H1 (cell line): ENCODE measurements at regions not wholly inside any gene's neighbourhood (a gene's known extent, or its start where the extent isn't known, plus 50 kb on each side); places are given as distances from the start of the nearest gene placed in this dataset.

Source experiments
- TF ChIP-seq, protein P1 (sequence below): fragments of 300-600 bp; sonication (generic); IDR thresholded peaks from 2 replicates; pipeline ENCODE4 v1.7.1; 2012; ENCODE audit warnings: low read length, moderate library complexity, mild to moderate bottlenecking, inconsistent platforms; ENCODE audit not compliant: insufficient replicate concordance

DNA sequence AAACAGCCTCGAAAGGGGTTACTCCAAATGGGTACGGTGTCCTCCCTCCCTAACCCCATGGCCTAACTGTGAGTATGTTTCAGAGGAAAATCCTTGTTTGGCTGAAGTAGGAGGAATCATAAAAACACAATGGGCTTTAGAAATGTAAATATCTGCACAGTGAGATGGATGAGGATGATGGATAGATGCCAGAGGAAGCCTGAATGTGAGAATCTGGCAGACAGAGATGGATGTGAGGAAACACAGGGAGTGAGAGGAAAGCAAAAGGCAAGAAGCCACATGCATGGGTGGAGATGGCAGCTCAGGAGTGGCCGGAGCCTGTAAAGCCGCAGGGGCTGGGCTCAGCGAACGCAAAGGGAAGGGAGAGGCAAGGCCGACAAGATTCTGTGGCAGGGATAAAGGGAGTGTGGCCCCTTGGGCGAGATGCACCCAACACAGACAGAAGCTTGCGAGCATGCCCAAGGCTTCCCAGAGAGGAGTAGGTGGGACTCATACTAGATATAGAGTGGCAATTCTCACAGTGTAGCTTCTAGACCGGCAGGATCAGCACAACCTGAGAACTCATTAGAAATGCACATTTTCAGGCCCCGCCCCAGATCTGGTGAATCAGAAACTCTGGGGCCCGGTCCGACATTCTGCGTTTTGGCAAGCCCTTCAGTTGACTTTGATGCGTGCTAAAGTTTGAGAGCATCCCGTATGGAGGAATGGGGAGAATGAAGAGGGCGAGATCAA is 237.3 kb upstream of the CADM1 start (continued):
- TF ChIP-seq, protein P1, sequence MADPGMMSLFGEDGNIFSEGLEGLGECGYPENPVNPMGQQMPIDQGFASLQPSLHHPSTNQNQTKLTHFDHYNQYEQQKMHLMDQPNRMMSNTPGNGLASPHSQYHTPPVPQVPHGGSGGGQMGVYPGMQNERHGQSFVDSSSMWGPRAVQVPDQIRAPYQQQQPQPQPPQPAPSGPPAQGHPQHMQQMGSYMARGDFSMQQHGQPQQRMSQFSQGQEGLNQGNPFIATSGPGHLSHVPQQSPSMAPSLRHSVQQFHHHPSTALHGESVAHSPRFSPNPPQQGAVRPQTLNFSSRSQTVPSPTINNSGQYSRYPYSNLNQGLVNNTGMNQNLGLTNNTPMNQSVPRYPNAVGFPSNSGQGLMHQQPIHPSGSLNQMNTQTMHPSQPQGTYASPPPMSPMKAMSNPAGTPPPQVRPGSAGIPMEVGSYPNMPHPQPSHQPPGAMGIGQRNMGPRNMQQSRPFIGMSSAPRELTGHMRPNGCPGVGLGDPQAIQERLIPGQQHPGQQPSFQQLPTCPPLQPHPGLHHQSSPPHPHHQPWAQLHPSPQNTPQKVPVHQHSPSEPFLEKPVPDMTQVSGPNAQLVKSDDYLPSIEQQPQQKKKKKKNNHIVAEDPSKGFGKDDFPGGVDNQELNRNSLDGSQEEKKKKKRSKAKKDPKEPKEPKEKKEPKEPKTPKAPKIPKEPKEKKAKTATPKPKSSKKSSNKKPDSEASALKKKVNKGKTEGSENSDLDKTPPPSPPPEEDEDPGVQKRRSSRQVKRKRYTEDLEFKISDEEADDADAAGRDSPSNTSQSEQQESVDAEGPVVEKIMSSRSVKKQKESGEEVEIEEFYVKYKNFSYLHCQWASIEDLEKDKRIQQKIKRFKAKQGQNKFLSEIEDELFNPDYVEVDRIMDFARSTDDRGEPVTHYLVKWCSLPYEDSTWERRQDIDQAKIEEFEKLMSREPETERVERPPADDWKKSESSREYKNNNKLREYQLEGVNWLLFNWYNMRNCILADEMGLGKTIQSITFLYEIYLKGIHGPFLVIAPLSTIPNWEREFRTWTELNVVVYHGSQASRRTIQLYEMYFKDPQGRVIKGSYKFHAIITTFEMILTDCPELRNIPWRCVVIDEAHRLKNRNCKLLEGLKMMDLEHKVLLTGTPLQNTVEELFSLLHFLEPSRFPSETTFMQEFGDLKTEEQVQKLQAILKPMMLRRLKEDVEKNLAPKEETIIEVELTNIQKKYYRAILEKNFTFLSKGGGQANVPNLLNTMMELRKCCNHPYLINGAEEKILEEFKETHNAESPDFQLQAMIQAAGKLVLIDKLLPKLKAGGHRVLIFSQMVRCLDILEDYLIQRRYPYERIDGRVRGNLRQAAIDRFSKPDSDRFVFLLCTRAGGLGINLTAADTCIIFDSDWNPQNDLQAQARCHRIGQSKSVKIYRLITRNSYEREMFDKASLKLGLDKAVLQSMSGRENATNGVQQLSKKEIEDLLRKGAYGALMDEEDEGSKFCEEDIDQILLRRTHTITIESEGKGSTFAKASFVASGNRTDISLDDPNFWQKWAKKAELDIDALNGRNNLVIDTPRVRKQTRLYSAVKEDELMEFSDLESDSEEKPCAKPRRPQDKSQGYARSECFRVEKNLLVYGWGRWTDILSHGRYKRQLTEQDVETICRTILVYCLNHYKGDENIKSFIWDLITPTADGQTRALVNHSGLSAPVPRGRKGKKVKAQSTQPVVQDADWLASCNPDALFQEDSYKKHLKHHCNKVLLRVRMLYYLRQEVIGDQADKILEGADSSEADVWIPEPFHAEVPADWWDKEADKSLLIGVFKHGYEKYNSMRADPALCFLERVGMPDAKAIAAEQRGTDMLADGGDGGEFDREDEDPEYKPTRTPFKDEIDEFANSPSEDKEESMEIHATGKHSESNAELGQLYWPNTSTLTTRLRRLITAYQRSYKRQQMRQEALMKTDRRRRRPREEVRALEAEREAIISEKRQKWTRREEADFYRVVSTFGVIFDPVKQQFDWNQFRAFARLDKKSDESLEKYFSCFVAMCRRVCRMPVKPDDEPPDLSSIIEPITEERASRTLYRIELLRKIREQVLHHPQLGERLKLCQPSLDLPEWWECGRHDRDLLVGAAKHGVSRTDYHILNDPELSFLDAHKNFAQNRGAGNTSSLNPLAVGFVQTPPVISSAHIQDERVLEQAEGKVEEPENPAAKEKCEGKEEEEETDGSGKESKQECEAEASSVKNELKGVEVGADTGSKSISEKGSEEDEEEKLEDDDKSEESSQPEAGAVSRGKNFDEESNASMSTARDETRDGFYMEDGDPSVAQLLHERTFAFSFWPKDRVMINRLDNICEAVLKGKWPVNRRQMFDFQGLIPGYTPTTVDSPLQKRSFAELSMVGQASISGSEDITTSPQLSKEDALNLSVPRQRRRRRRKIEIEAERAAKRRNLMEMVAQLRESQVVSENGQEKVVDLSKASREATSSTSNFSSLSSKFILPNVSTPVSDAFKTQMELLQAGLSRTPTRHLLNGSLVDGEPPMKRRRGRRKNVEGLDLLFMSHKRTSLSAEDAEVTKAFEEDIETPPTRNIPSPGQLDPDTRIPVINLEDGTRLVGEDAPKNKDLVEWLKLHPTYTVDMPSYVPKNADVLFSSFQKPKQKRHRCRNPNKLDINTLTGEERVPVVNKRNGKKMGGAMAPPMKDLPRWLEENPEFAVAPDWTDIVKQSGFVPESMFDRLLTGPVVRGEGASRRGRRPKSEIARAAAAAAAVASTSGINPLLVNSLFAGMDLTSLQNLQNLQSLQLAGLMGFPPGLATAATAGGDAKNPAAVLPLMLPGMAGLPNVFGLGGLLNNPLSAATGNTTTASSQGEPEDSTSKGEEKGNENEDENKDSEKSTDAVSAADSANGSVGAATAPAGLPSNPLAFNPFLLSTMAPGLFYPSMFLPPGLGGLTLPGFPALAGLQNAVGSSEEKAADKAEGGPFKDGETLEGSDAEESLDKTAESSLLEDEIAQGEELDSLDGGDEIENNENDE, result no peak
